NB4 (cell line): ENCODE measurements at regions not wholly inside any gene's neighbourhood (a gene's known extent, or its start where the extent isn't known, plus 50 kb on each side); places are given as distances from the start of the nearest gene placed in this dataset.

ENCODE experiments used
- CTCF ChIP-seq: IDR thresholded peaks from one replicate; pipeline ENCODE4 v1.5.1; 2012; ENCODE audit warnings: low read depth, low read length
- MAX ChIP-seq: IDR thresholded peaks from 2 replicates; pipeline ENCODE4 v1.6.1; 2011; ENCODE audit warnings: low read depth, low read length
- POLR2A ChIP-seq: IDR thresholded peaks from 2 replicates; pipeline ENCODE4 v1.6.1; 2011; ENCODE audit warnings: mild to moderate bottlenecking; ENCODE audit not compliant: insufficient read length; ENCODE audit errors: extremely low read depth

GRCh38 chr6:144336900-144337299 is 51.8 kb downstream of the UTRN start:
- no peak for TF ChIP-seq CTCF
- TF ChIP-seq POLR2A: no peak
- TF ChIP-seq MAX: no peak
